Type B pancreatic cell (in vitro differentiated cells): ENCODE measurements at regions not wholly inside any gene's neighbourhood (a gene's known extent, or its start where the extent isn't known, plus 50 kb on each side); places are given as distances from the start of the nearest gene placed in this dataset.
"Not testable (repeated sequence)": the region's sequence is repeated elsewhere in the genome, so short reads cannot be mapped to it uniquely, and the experiment has no call there.

ENCODE experiments used
- DNase-seq: peaks from one replicate; pipeline ENCODE4 v3.0.0; 2021; ENCODE audit warnings: mixed read lengths; ENCODE audit not compliant: unreplicated experiment; ENCODE audit errors: extremely low spot score
- H3K27ac Mint-ChIP-seq: 2 replicates; pipeline ENCODE4 v1.8.0; 2021; ENCODE audit warnings: mild to moderate bottlenecking, mixed read lengths
- H3K27me3 Mint-ChIP-seq: 2 replicates; pipeline ENCODE4 v1.8.0; 2021; ENCODE audit warnings: mixed read lengths
- H3K36me3 Mint-ChIP-seq: 2 replicates; pipeline ENCODE4 v1.8.0; 2021; ENCODE audit warnings: mixed read lengths
- H3K4me1 Mint-ChIP-seq: one replicate; pipeline ENCODE4 v1.8.0; 2021; ENCODE audit warnings: mixed read lengths; ENCODE audit not compliant: unreplicated experiment
- H3K4me3 Mint-ChIP-seq: 2 replicates; pipeline ENCODE4 v1.8.0; 2021; ENCODE audit warnings: mild to moderate bottlenecking, mixed read lengths
- H3K9me3 Mint-ChIP-seq: 2 replicates; pipeline ENCODE4 v1.8.0; 2021; ENCODE audit warnings: mixed read lengths
- CTCF ChIP-seq: fragments of 200-600 bp; sonication (generic); conservative IDR thresholded peaks from 2 replicates; pipeline ENCODE4 v1.5.0; 2021; ENCODE audit warnings: antibody characterized with exemption, mild to moderate bottlenecking

- Mint-ChIP-seq H3K27me3 (no peaks in the 10 kb centered on the region), H3K4me1 (no peaks in the 10 kb centered on the region)
- no peak for TF ChIP-seq CTCF
Measured at GRCh38 chr5:58165152-58165551, 294.7 kb downstream of the PLK2 start.

GRCh38 chr5:58161889-58162288 lies 298.0 kb downstream of the PLK2 start:
- not testable (repeated sequence) for DNase-seq

More at GRCh38 chr5:58165152-58165551, 294.7 kb downstream of the PLK2 start:
- no peak for DNase-seq
- H3K36me3 Mint-ChIP-seq, result no peaks in the 10 kb centered on the region
- H3K4me3 Mint-ChIP-seq, result no peak overlapping the region
- H3K27ac Mint-ChIP-seq, result no peak overlapping the region
- peaks cover 3% of the 10 kb centered on the region for H3K9me3 Mint-ChIP-seq

GRCh38 chr5:58156973-58157701 lies 302.7 kb downstream of the PLK2 start:
- H3K9me3 Mint-ChIP-seq, result peaks cover 4% of the 10 kb centered on the region
- no peak overlapping the region for H3K27ac Mint-ChIP-seq
- no peak for DNase-seq
- no peaks in the 10 kb centered on the region for H3K4me1 Mint-ChIP-seq
- TF ChIP-seq CTCF, result no peak
- no peaks in the 10 kb centered on the region for H3K27me3 Mint-ChIP-seq
- H3K4me3 Mint-ChIP-seq, result no peak overlapping the region
- no peaks in the 10 kb centered on the region for H3K36me3 Mint-ChIP-seq

More at GRCh38 chr5:58161889-58162288, 298.0 kb downstream of the PLK2 start:
- H3K27ac Mint-ChIP-seq, H3K4me1 Mint-ChIP-seq, H3K27me3 Mint-ChIP-seq, H3K36me3 Mint-ChIP-seq, H3K4me3 Mint-ChIP-seq, H3K9me3 Mint-ChIP-seq: not testable (repeated sequence)

GRCh38 chr5:58156361-58156760 lies 303.5 kb downstream of the PLK2 start:
- TF ChIP-seq CTCF, result no peak
- no peak overlapping the region for H3K4me3 Mint-ChIP-seq
- H3K27ac Mint-ChIP-seq, result no peak overlapping the region
- H3K9me3 Mint-ChIP-seq, result peaks cover 7% of the 10 kb centered on the region
- no peaks in the 10 kb centered on the region for H3K4me1 Mint-ChIP-seq
- no peak for DNase-seq
- no peaks in the 10 kb centered on the region for H3K36me3 Mint-ChIP-seq
- H3K27me3 Mint-ChIP-seq, result no peaks in the 10 kb centered on the region

- Mint-ChIP-seq H3K36me3 (no peaks in the 10 kb centered on the region), H3K4me3 (no peak overlapping the region), H3K4me1 (no peaks in the 10 kb centered on the region), H3K9me3 (peaks cover 4% of the 10 kb centered on the region), H3K27me3 (no peaks in the 10 kb centered on the region), H3K27ac (no peak overlapping the region)
- TF ChIP-seq CTCF, result no peak
- no peak for DNase-seq
Measured at GRCh38 chr5:58153255-58153654, 306.6 kb downstream of the PLK2 start.

- Mint-ChIP-seq H3K27ac (no peak overlapping the region), H3K9me3 (peaks cover 4% of the 10 kb centered on the region), H3K27me3 (no peaks in the 10 kb centered on the region), H3K36me3 (no peaks in the 10 kb centered on the region), H3K4me1 (no peaks in the 10 kb centered on the region), H3K4me3 (no peak overlapping the region)
- DNase-seq, result no peak
- no peak for TF ChIP-seq CTCF
Measured at GRCh38 chr5:58151414-58151813, 308.5 kb downstream of the PLK2 start.
